Activated T-helper 1 cell treated with anti-CD3 and anti-CD28 coated beads, Interleukin-2, amount 50 U/mL, for 16 hours (primary cell): ENCODE measurements at regions not wholly inside any gene's neighbourhood (a gene's known extent, or its start where the extent isn't known, plus 50 kb on each side); places are given as distances from the start of the nearest gene placed in this dataset.
"Not testable (repeated sequence)": the region's sequence is repeated elsewhere in the genome, so short reads cannot be mapped to it uniquely, and the experiment has no call there.

Experiments
- DNase-seq, 2 donors: peaks; one replicate each; pipeline ENCODE4 v3.0.0-alpha.2; 2020; ENCODE audit warnings: low read depth in 1 of 2, low spot score in 1 of 2

DNA sequence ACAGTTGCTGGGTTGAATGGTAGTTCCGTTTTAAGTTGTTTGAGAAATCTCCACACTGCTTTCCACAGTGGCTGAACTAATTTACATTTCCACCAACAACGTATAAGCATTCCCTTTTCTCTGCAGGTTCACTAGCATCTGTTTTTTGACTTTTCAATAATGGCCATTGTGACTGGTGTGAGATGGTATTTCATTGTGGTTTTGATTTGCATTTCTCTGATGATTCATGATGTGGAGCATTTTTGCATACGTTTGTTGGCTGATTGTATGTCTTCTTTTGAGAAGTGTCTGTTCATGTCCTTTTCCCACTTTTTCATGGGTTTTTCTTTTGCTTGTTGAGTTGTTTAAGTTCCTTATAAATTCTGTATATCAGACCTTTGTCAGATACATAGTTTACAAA, 150.2 kb upstream of the MAP3K1 start:
- DNase-seq = not testable (repeated sequence)

DNA sequence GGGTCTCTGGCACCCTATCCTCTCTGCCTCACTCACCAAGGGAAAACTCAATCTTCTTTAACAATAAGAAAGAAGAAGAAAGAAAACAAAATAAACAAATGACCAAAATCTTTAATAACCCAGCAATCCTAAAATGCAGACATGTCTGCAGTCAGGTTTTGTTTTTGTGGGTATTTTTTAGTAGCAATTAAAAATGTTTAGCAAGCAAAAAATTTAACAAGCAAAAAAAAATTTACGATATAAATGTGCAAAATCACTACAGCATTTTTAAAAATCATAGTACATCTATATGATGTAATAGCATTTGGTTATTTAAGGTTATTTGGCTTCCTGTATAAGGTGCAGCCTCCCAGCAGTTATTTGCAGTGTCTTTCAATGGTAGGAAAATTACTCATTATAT, 151.3 kb upstream of the MAP3K1 start:
- no peak for DNase-seq

DNA sequence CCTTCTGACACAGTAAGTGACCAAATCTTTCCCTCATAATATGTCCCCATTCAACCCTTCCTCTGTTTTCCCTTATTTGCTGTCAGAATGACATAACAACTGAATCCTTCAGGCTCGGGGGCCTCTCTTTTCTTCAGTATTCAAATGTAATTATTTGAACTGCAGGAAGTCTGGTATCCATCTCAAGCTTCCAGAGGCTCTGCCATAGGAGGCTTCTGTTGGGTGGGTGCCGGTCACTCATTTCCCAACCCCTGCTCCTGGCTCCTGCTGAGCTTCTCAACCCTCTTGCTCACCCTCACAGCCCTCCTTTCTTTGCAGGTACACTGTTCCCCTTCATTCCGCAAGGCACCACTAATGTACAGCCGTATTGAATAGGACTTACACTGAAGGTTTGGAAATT, 151.8 kb upstream of the MAP3K1 start:
- no peak for DNase-seq

- DNase-seq = no peak
Observed at GRCh38 chr5:56662893-56663292, 152.5 kb upstream of the MAP3K1 start.

DNA sequence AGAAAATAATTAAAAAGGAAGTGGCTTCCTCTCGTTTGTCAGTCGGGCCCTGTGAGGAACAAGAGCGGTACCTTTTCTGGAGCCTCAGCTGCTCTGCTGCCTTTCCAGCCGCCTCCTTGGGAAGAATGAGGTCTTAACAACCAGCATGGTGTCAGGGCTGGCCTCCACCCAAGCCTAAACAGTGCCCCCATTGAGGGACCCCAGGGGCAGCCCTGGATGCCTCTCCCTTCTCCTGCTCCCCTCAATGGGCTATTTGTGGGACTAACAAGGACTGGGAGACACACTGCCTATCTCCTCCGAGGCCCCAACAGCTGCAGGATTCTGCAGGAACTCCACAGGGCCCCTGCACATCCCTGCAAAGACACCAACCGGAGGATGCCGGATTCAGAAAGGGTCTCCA, 155.4 kb upstream of the MAP3K1 start:
- DNase-seq = no peak

- no peak for DNase-seq
Observed at GRCh38 chr5:56658972-56659371, 156.4 kb upstream of the MAP3K1 start.

DNA sequence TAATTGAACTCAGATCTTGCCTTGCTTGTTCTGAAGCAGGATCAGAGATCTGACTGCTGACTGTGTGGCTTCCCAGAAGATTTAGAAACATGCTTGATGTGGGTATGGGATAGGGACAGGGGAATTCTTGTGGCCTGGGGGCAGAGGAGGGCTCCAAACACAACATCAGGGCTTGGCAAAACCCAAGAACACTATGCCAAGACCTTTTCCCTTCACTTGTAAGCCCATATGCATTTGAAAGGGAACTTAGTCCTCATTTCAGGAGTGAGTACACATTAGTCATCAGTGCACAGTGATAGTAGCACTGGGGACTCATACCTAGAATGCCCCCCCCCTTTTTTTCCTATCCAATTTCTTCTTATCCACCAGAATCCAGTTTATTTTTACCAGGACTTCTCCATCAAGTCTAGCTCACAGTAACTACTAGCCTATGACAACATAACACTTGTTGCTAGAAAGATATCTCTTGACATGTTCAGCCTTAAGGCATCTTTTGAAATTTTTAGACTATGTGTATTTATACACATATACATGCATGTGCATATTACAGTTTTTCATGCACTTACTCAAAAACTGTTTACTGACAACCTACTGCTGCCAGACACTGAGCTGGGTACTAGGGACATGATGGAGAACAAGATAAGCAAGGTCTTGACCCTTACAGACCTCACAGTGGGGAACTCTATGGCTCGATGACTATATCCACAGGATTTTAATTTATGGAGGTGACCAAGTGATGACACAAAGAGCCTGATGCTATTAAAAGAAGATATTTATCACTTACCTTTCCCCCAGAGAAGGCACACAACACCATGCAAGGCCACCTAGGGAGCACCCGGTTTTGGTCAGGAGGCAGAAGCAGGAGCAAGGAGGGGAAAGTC, 158.3 kb upstream of the MAP3K1 start:
- no peak for DNase-seq

DNA sequence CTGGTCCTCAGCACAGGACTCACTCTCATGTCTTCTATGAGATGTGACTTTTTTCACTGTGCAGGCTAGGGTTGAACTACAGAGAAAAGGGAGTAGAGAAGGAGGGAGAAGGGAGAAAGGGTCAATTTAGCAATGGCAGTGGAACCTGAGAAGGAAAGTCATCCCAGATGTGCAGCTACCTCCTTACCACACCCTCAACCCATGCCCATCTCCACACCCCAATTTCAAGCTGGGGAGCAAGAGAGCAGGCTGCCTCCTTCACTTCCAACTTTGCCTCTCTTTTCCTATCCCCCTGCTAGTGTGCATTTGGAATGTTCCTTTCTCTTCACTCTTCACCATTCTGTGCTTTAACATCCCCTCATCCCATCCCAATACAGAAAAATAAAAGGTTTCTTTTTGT, 163.5 kb upstream of the MAP3K1 start:
- DNase-seq = no peak

DNA sequence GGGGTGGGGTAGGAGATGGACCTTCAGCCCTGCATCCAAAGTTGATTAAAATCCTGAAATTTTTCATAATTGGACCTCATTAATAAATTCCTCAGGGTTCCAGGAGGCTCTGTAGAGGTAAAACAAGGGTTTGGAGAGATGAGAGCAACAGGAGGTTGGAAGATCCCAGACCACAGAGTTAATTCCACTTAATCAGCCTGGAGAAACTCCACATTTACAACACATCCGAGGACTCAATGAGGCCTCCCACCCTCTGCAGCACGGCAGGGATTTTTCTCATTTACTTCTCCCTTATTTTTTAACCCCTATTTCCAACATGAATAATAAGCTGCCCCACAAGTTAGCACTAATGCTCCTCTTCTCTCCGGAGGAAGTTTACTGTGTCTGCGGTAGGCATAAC, 165.0 kb upstream of the MAP3K1 start:
- DNase-seq = no peak

DNA sequence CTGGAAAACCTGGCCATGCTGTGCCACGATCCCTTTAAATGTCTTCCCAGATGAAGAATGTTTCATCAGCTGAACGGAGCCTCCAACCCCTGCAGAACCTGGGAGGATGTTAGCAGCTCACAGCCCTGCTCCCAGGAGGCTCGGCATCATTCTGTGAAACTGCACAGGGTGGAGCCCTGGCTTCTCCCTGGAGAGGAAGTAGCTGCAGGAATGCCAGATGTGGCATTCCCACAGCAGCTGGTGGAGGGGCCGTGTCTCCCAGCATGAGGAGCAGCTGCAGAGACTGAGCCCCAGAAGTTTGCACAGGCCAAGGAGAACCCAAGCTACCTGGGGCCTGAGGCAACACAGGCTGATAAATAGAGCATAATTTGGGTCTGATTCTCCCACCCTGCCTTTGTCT, 165.8 kb upstream of the MAP3K1 start:
- DNase-seq = no peak

- no peak for DNase-seq
Observed at GRCh38 chr5:56648460-56649034, 166.8 kb upstream of the MAP3K1 start.

GRCh38 chr5:56647099-56647850, 168.1 kb upstream of the MAP3K1 start:
- DNase-seq = no peak

DNA sequence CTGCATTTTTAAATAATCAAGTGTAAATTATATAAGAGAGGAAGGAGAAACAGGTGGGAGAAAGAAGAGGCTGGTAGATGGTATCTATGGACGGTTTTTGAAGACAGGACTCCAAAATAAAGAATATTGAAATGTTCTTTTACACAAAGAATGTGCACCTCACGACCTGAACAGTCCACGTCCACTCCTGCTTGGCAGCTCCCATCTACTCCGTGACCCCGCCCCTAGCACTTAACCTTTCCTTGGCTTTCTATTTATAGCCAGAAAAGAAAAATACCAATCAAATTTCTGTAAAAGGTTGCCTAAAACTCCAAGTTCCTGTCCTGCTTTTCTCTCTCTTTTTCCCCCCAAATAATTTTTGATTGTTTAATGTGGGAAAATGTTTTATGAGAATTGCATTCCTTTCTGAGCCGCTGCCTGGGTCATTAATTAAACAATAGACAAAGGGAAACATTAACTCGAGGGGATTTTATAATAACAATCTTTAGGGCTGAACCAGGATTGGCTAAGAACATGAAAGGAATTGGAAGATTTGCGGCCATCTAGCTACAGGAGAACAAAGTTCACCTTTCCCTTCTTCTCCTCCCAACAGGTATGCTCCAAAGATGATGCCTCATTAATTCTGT, 173.6 kb upstream of the MAP3K1 start:
- DNase-seq = no peak

DNA sequence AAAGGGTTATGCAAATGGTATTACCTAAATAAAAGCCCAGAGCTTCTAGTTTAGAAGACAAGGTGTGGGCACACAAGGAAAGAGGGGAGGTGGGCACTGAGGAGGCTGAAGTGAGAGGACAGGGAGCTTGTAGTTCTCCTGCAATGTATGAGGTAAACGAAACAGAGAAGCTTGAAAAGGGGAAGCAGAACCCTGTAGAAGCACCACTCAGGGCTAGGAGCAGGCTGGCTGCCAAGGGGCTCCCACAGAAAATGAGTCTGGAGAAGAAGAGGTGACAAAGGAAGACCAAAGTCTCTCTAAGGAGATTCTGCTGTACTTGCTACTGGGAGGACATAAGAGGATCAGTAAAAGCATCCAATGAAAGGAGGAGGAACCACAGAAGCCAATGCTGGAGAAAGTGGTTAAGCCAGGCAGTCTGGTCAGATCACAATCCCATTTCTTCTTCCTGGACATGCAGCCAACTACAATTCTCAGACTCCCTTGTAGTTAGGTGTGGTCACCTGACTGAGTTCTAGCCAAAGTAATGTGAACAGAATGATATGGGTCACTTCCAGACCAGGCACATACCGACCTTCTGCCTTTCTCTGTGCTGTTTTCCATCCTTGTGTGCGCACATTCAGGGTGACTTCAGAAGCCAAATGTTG, 174.5 kb upstream of the MAP3K1 start:
- no peak for DNase-seq

- no peak for DNase-seq
Observed at GRCh38 chr5:56639476-56639875, 175.9 kb upstream of the MAP3K1 start.

GRCh38 chr5:56638768-56639238, 176.5 kb upstream of the MAP3K1 start:
- peak in 1 of 2 donors; percentile 4 for DNase-seq

- DNase-seq = no peak
Observed at GRCh38 chr5:56638061-56638621, 177.2 kb upstream of the MAP3K1 start.

- no peak for DNase-seq
Observed at GRCh38 chr5:56637321-56637920, 177.9 kb upstream of the MAP3K1 start.

GRCh38 chr5:56633950-56634349, 181.4 kb upstream of the MAP3K1 start:
- no peak for DNase-seq

DNA sequence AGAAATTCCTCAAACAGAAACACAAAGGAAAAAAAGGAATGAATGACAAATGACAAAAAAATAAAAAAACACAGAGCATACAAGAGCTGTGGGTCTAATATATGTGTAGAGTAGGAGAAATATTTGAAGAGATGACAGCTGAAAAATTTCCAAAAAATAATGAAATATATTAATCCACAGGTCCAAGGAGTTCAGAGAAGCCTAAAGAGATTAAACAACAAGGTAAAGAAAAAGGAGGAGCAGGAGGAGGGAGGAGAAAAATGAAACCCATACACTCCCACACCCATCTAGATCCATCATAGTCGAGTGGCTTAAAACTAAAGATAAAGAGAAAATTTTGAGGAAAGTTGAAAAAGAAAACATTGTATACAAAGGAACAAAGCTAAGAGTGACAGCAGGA, 182.4 kb upstream of the MAP3K1 start:
- DNase-seq = no peak
